ENCODE measurements at regions not wholly inside any gene's neighbourhood (a gene's known extent, or its start where the extent isn't known, plus 50 kb on each side); places are given as distances from the start of the nearest gene placed in this dataset.

DNA sequence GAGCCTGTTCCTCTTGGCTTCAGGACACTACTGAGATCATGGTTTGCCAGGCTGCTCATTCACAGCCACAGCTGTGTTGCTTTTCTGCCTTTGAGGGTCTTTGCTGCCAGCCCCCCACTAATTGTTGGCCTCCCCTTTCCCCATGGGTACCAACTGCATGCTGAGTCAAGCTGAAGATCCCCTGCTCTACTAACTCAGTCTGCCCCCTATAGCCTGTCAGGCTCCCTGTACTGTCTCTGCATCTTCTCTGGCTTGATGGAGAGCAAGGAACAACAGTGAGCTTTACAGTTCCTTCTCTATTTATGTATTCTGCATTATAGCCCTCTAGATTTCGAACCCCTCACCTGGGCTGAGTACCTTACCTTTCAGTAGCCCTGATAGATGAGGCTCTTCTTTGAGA, 257.6 kb upstream of the CADM1 start:
- H3K9ac ChIP-seq (ENCODE audit: insufficient read depth, low read length, poor library complexity, severe bottlenecking) = no peak overlapping the region
- intact Hi-C loops (cut with micrococcal nuclease) = no loop called here
- DNase-seq = no peak

DNA sequence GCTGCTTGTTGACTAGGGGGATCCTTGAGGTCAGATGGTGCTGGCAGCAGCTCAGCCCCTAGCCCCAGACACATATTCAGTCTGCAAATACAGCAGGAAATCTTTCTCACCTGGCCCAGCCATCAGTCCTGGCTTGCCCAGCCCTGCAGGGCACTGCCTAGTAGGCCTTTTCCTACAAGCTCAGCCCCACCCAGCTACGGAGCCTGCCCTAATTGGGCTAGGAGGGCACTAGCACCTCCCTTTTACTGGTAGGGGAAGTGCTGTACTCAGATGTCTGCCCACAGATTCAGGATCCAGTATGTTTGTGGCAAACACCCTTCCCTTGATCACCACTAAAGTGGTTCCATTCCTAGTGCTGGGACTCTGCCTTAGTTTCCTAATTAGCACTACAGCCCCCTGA, 257.1 kb upstream of the CADM1 start:
- peaks cover 20% of the 10 kb centered on the region for H3K4me1 Mint-ChIP-seq
- H3K9me3 ChIP-seq (replicated peaks in 1 of 2; ENCODE audit: control insufficient read depth in 1 of 2, insufficient read depth in 1 of 2, low read length in 2 of 2) = no peaks in the 10 kb centered on the region
- H3K36me3 ChIP-seq (replicated peaks in 1 of 2; ENCODE audit: control insufficient read depth in 1 of 2, insufficient read depth in 2 of 2, low read length in 2 of 2) = no peaks in the 10 kb centered on the region
- H3K79me2 ChIP-seq (ENCODE audit: insufficient read depth, low read length) = peaks cover 4% of the 10 kb centered on the region
- no peaks in the 10 kb centered on the region for H4K20me1 ChIP-seq (ENCODE audit: insufficient read depth, low read length)
- H3K27me3 ChIP-seq (ENCODE audit: control insufficient read depth in 2 of 2, insufficient read depth in 2 of 2, low read length in 2 of 2) = peaks cover 0 to 22% of the 10 kb centered on the region in 2 donors
- peaks cover 8 to 25% (median 17%) of the 10 kb centered on the region in 3 donors for H3K27me3 Mint-ChIP-seq (ENCODE audit: low read depth in 3 of 3)
- intact Hi-C loops (cut with micrococcal nuclease) = no loop called here
- H3K9ac ChIP-seq (ENCODE audit: insufficient read depth, low read length, poor library complexity, severe bottlenecking) = no peak overlapping the region
- no peak overlapping the region for H3K4me3 Mint-ChIP-seq
- H3K4me2 ChIP-seq (replicated peaks; ENCODE audit: extremely low read depth, low read length, poor library complexity, severe bottlenecking) = peak overlapping the region; percentile 85
- no CpG with 5 or more reads among the region's 1 CpG for WGBS (ENCODE audit: insufficient coverage)
- peaks cover 0 to 4% (median 0%) of the 10 kb centered on the region in 7 donors for H3K9me3 Mint-ChIP-seq
- peak; percentile 36 to 55 (median 37) for DNase-seq
- H3K36me3 Mint-ChIP-seq = peaks cover 5 to 6% of the 10 kb centered on the region in 2 donors
- no peak overlapping the region for H3K4me3 ChIP-seq (replicated peaks in 1 of 3; ENCODE audit: low read depth in 2 of 3, low read length in 3 of 3)
- TF ChIP-seq, protein P1, sequence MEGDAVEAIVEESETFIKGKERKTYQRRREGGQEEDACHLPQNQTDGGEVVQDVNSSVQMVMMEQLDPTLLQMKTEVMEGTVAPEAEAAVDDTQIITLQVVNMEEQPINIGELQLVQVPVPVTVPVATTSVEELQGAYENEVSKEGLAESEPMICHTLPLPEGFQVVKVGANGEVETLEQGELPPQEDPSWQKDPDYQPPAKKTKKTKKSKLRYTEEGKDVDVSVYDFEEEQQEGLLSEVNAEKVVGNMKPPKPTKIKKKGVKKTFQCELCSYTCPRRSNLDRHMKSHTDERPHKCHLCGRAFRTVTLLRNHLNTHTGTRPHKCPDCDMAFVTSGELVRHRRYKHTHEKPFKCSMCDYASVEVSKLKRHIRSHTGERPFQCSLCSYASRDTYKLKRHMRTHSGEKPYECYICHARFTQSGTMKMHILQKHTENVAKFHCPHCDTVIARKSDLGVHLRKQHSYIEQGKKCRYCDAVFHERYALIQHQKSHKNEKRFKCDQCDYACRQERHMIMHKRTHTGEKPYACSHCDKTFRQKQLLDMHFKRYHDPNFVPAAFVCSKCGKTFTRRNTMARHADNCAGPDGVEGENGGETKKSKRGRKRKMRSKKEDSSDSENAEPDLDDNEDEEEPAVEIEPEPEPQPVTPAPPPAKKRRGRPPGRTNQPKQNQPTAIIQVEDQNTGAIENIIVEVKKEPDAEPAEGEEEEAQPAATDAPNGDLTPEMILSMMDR (IDR thresholded peaks at IDR 0.05) = no peak
- peak overlapping the region; percentile 95 for H2AFZ ChIP-seq (ENCODE audit: insufficient read depth, low read depth, low read length, poor library complexity, severe bottlenecking)
- H3K27ac Mint-ChIP-seq = no peak overlapping the region
- peaks cover 24 to 30% of the 10 kb centered on the region in 2 donors for H3K4me1 ChIP-seq (ENCODE audit: control insufficient read depth in 1 of 2, insufficient read depth in 2 of 2, low read length in 2 of 2)
- no peak overlapping the region for H3K27ac ChIP-seq (ENCODE audit: low read depth in 1 of 2, low read length in 2 of 2)

More for the DNA sequence above, 257.6 kb upstream of the CADM1 start:
- H3K27me3 ChIP-seq (ENCODE audit: control insufficient read depth in 2 of 2, insufficient read depth in 2 of 2, low read length in 2 of 2) = peaks cover 0 to 22% of the 10 kb centered on the region in 2 donors
- no peaks in the 10 kb centered on the region for H3K9me3 ChIP-seq (replicated peaks in 1 of 2; ENCODE audit: control insufficient read depth in 1 of 2, insufficient read depth in 1 of 2, low read length in 2 of 2)
- H3K4me3 Mint-ChIP-seq = no peak overlapping the region
- TF ChIP-seq, protein P1 (IDR thresholded peaks at IDR 0.05) = no peak
- H3K9me3 Mint-ChIP-seq = peaks cover 0 to 4% (median 0%) of the 10 kb centered on the region in 7 donors
- H3K27me3 Mint-ChIP-seq (ENCODE audit: low read depth in 3 of 3) = peaks cover 8 to 25% (median 17%) of the 10 kb centered on the region in 3 donors
- H3K36me3 ChIP-seq (replicated peaks in 1 of 2; ENCODE audit: control insufficient read depth in 1 of 2, insufficient read depth in 2 of 2, low read length in 2 of 2) = no peaks in the 10 kb centered on the region
- peaks cover 24 to 30% of the 10 kb centered on the region in 2 donors for H3K4me1 ChIP-seq (ENCODE audit: control insufficient read depth in 1 of 2, insufficient read depth in 2 of 2, low read length in 2 of 2)
- H3K79me2 ChIP-seq (ENCODE audit: insufficient read depth, low read length) = peaks cover 4% of the 10 kb centered on the region
- H4K20me1 ChIP-seq (ENCODE audit: insufficient read depth, low read length) = no peaks in the 10 kb centered on the region
- peak overlapping the region in 1 of 7 donors; percentile 60 for H3K27ac Mint-ChIP-seq
- H3K4me1 Mint-ChIP-seq = peaks cover 20% of the 10 kb centered on the region
- no peak overlapping the region for H3K4me3 ChIP-seq (replicated peaks in 1 of 3; ENCODE audit: low read depth in 2 of 3, low read length in 3 of 3)
- H3K27ac ChIP-seq (ENCODE audit: low read depth in 1 of 2, low read length in 2 of 2) = no peak overlapping the region
- peak overlapping the region; percentile 95 for H2AFZ ChIP-seq (ENCODE audit: insufficient read depth, low read depth, low read length, poor library complexity, severe bottlenecking)
- peaks cover 4 to 6% of the 10 kb centered on the region in 2 donors for H3K36me3 Mint-ChIP-seq
- no CpG with 5 or more reads among the region's 1 CpG for WGBS (ENCODE audit: insufficient coverage)
- H3K4me2 ChIP-seq (replicated peaks; ENCODE audit: extremely low read depth, low read length, poor library complexity, severe bottlenecking) = no peak overlapping the region

All from CD14-positive monocyte (primary cell).